ENCODE measurements at regions not wholly inside any gene's neighbourhood (a gene's known extent, or its start where the extent isn't known, plus 50 kb on each side); places are given as distances from the start of the nearest gene placed in this dataset.
"Not testable (repeated sequence)": the region's sequence is repeated elsewhere in the genome, so short reads cannot be mapped to it uniquely, and the experiment has no call there.

- no peak for DNase-seq (ENCODE audit: insufficient read length)
- TF ChIP-seq POLR2AphosphoS5 (IDR thresholded peaks at IDR 0.05; ENCODE audit: low read depth, low read length) (no peak), POLR2A (IDR thresholded peaks at IDR 0.05; ENCODE audit: low read depth, low read length) (no peak), TAF1 (IDR thresholded peaks at IDR 0.05; ENCODE audit: borderline replicate concordance, low read depth, low read length) (no peak)
- FAIRE-seq = no peak
Measured at GRCh38 chr12:63508543-63508942, 159.8 kb downstream of the DPY19L2 start.

GRCh38 chr12:63499567-63499966 is 168.7 kb downstream of the DPY19L2 start:
- TF ChIP-seq POLR2A (IDR thresholded peaks at IDR 0.05; ENCODE audit: low read depth, low read length) (no peak), TAF1 (IDR thresholded peaks at IDR 0.05; ENCODE audit: borderline replicate concordance, low read depth, low read length) (no peak), POLR2AphosphoS5 (IDR thresholded peaks at IDR 0.05; ENCODE audit: low read depth, low read length) (no peak)
- no peak for FAIRE-seq
- DNase-seq (ENCODE audit: insufficient read length) = no peak

- TF ChIP-seq POLR2A (IDR thresholded peaks at IDR 0.05; ENCODE audit: low read depth, low read length) (no peak), TAF1 (IDR thresholded peaks at IDR 0.05; ENCODE audit: borderline replicate concordance, low read depth, low read length) (no peak), POLR2AphosphoS5 (IDR thresholded peaks at IDR 0.05; ENCODE audit: low read depth, low read length) (no peak)
- FAIRE-seq = no peak
- DNase-seq (ENCODE audit: insufficient read length) = no peak
Measured at GRCh38 chr12:63498239-63498638, 170.1 kb downstream of the DPY19L2 start.

- TF ChIP-seq TAF1 (IDR thresholded peaks at IDR 0.05; ENCODE audit: borderline replicate concordance, low read depth, low read length) (no peak), POLR2AphosphoS5 (IDR thresholded peaks at IDR 0.05; ENCODE audit: low read depth, low read length) (no peak), POLR2A (IDR thresholded peaks at IDR 0.05; ENCODE audit: low read depth, low read length) (no peak)
- FAIRE-seq (no peak), DNase-seq (ENCODE audit: insufficient read length) (no peak)
Measured at GRCh38 chr12:63496654-63497053, 171.6 kb downstream of the DPY19L2 start.

- DNase-seq (ENCODE audit: insufficient read length) (no peak), FAIRE-seq (no peak)
- TF ChIP-seq TAF1 (IDR thresholded peaks at IDR 0.05; ENCODE audit: borderline replicate concordance, low read depth, low read length) = no peak
Measured at GRCh38 chr12:63495974-63496373, 172.3 kb downstream of the DPY19L2 start.

- not testable (repeated sequence) for DNase-seq (ENCODE audit: insufficient read length); FAIRE-seq
Measured at GRCh38 chr12:63493357-63493756, 174.9 kb downstream of the DPY19L2 start.

GRCh38 chr12:63480186-63480585 is 188.1 kb downstream of the DPY19L2 start:
- TF ChIP-seq POLR2A (IDR thresholded peaks at IDR 0.05; ENCODE audit: low read depth, low read length) (no peak), POLR2AphosphoS5 (IDR thresholded peaks at IDR 0.05; ENCODE audit: low read depth, low read length) (no peak), TAF1 (IDR thresholded peaks at IDR 0.05; ENCODE audit: borderline replicate concordance, low read depth, low read length) (no peak)
- FAIRE-seq (no peak), DNase-seq (ENCODE audit: insufficient read length) (no peak)

DNA sequence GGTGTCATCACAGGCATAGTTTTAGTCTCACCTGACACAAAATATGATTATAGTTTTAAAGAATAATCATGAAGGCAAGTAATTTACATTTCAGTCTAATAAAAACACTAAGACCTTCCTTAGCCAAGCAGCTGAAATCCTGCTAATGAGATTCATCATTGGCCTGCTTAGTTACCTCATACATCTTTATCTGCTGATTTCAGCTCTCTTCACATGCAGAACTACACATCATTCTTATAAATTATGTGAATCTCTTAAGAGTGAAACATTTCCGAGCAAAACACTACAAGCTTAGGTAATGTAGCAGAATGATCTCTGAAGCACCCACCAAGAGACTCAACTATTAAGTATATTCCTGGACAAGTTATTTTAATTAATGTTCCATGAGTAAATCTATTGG is 198.1 kb downstream of the DPY19L2 start:
- FAIRE-seq (no peak), DNase-seq (ENCODE audit: insufficient read length) (no peak)
- TF ChIP-seq POLR2A (IDR thresholded peaks at IDR 0.05; ENCODE audit: low read depth, low read length) = no peak
- TF ChIP-seq POLR2AphosphoS5 (IDR thresholded peaks at IDR 0.05; ENCODE audit: low read depth, low read length) = no peak
- no peak for TF ChIP-seq TAF1 (IDR thresholded peaks at IDR 0.05; ENCODE audit: borderline replicate concordance, low read depth, low read length)

GRCh38 chr12:63467951-63468350 is 200.3 kb downstream of the DPY19L2 start:
- FAIRE-seq (no peak), DNase-seq (ENCODE audit: insufficient read length) (no peak)
- TF ChIP-seq POLR2AphosphoS5 (IDR thresholded peaks at IDR 0.05; ENCODE audit: low read depth, low read length) (no peak), TAF1 (IDR thresholded peaks at IDR 0.05; ENCODE audit: borderline replicate concordance, low read depth, low read length) (no peak)

- TF ChIP-seq POLR2A (IDR thresholded peaks at IDR 0.05; ENCODE audit: low read depth, low read length) = no peak
- TF ChIP-seq POLR2AphosphoS5 (IDR thresholded peaks at IDR 0.05; ENCODE audit: low read depth, low read length) = no peak
- TF ChIP-seq TAF1 (IDR thresholded peaks at IDR 0.05; ENCODE audit: borderline replicate concordance, low read depth, low read length) = no peak
- FAIRE-seq (no peak), DNase-seq (ENCODE audit: insufficient read length) (no peak)
Measured at GRCh38 chr12:63457857-63458256, 210.4 kb downstream of the DPY19L2 start.

DNA sequence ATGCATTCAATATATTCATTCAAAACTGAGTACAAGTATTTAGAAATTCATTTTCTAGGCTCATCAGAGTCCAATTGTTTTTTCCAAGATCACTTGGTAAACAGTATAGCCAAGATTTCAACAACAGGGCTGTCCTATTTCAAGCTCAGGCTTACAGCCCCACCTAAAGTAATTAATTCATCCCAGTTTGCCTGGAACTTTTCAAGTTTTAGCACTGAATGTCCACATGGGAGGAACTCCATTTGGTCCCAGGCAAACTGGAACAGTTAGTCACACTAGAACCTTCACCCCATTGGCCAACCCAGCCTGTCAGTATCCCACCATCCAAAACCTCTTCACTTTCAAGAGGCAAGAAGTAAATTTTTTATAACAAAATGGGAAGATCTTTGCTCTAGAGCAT is 210.9 kb downstream of the DPY19L2 start:
- DNase-seq (ENCODE audit: insufficient read length) (no peak), FAIRE-seq (no peak)
- TF ChIP-seq POLR2A (IDR thresholded peaks at IDR 0.05; ENCODE audit: low read depth, low read length) (no peak), POLR2AphosphoS5 (IDR thresholded peaks at IDR 0.05; ENCODE audit: low read depth, low read length) (no peak), TAF1 (IDR thresholded peaks at IDR 0.05; ENCODE audit: borderline replicate concordance, low read depth, low read length) (no peak)

DNA sequence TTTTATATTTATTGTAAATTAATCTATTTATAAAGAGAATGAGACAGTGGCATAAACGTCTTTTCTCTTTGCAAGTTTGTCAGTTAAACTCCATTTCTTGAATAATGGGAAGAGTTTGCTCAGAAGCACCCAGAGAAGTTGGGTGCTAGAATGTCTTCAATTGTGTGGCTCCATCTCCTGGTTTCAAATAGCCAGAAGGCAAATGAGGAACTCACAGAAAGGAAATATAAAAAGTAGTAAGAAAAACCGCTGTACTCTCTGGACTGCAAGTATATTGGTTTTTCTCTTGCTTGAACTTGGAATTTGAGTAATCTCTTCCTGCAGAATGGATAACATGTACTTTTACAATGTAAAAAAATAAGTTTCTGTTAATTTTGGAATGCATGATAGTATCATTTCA is 217.5 kb downstream of the DPY19L2 start:
- no peak for TF ChIP-seq POLR2AphosphoS5 (IDR thresholded peaks at IDR 0.05; ENCODE audit: low read depth, low read length)
- no peak for TF ChIP-seq POLR2A (IDR thresholded peaks at IDR 0.05; ENCODE audit: low read depth, low read length)
- no peak for TF ChIP-seq TAF1 (IDR thresholded peaks at IDR 0.05; ENCODE audit: borderline replicate concordance, low read depth, low read length)
- DNase-seq (ENCODE audit: insufficient read length) (no peak), FAIRE-seq (no peak)

DNA sequence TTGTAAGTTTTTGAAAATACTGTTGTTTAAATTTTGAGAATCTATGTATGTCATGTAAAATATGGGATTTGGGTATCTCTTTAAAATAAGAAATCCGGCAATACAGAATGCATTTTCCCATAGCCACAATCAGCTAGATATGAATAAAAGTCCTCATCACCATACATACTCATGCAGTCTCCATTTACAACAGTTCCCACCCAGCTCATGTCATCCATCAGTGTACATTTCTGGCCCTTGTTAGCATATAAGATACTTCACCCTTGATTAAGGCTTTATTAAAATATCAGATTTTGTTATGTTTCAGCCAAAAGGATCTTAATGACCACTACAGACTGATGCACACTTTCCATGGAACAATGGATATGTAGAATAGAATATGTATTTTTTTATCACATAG is 218.0 kb downstream of the DPY19L2 start:
- FAIRE-seq = no peak
- DNase-seq (ENCODE audit: insufficient read length) = no peak
- no peak for TF ChIP-seq POLR2A (IDR thresholded peaks at IDR 0.05; ENCODE audit: low read depth, low read length)
- no peak for TF ChIP-seq TAF1 (IDR thresholded peaks at IDR 0.05; ENCODE audit: borderline replicate concordance, low read depth, low read length)
- TF ChIP-seq POLR2AphosphoS5 (IDR thresholded peaks at IDR 0.05; ENCODE audit: low read depth, low read length) = no peak

Measured in GM12892 (cell line).